RWPE2 (cell line): ENCODE measurements at regions not wholly inside any gene's neighbourhood (a gene's known extent, or its start where the extent isn't known, plus 50 kb on each side); places are given as distances from the start of the nearest gene placed in this dataset.

Source experiments
- ATAC-seq: fragments of 200-7000 bp; cut with Tn5 transposase; 3 replicates; pipeline ENCODE4 v1.9.1; 2021; ENCODE audit warnings: low read depth
- DNase-seq: peaks from one replicate; pipeline ENCODE4 v3.0.0-alpha.2; 2020; ENCODE audit warnings: low spot score
- H3K27ac ChIP-seq: fragments of 450-650 bp; 2 replicates; pipeline ENCODE4 v1.5.1; 2017; ENCODE audit warnings: mild to moderate bottlenecking; ENCODE audit not compliant: poor library complexity, severe bottlenecking
- H3K27me3 ChIP-seq: fragments of 250-450 bp; sonication (Bioruptor Pico); 2 replicates; pipeline ENCODE4 v1.5.1; 2021; ENCODE audit warnings: mild to moderate bottlenecking, moderate library complexity; ENCODE audit not compliant: insufficient read depth, poor library complexity, severe bottlenecking
- H3K36me3 ChIP-seq: fragments of 250-450 bp; sonication (Bioruptor Pico); 2 replicates; pipeline ENCODE4 v1.5.1; 2020; ENCODE audit warnings: low read depth, mild to moderate bottlenecking, moderate library complexity
- H3K4me1 ChIP-seq: fragments of 250-450 bp; sonication (Bioruptor Pico); 2 replicates; pipeline ENCODE4 v1.5.1; 2021; ENCODE audit warnings: mild to moderate bottlenecking, moderate library complexity; ENCODE audit not compliant: insufficient read depth, poor library complexity, severe bottlenecking
- H3K4me3 ChIP-seq: fragments of 250-450 bp; sonication (Bioruptor Pico); 2 replicates; pipeline ENCODE4 v1.5.1; 2021; ENCODE audit warnings: mild to moderate bottlenecking, moderate library complexity; ENCODE audit not compliant: severe bottlenecking
- H3K9me3 ChIP-seq: fragments of 250-450 bp; sonication (Bioruptor Pico); 2 replicates; pipeline ENCODE4 v1.5.1; 2021; ENCODE audit warnings: mild to moderate bottlenecking, moderate library complexity; ENCODE audit not compliant: severe bottlenecking
- TF ChIP-seq, protein P1 (sequence below): fragments of 450-650 bp; IDR thresholded peaks from one replicate; pipeline ENCODE4 v1.5.1; 2017; ENCODE audit warnings: mild to moderate bottlenecking, moderate library complexity; ENCODE audit not compliant: poor library complexity, severe bottlenecking

GRCh38 chr3:184503647-184504046 is 57.9 kb upstream of the EPHB3 start:
- Histone ChIP-seq H3K27me3 (no peaks in the 10 kb centered on the region), H3K4me1 (no peaks in the 10 kb centered on the region), H3K36me3 (no peaks in the 10 kb centered on the region), H3K4me3 (no peak overlapping the region), H3K27ac (no peak overlapping the region), H3K9me3 (peaks cover 3% of the 10 kb centered on the region)
- ATAC-seq (no peak), DNase-seq (no peak)
- TF ChIP-seq, protein P1, sequence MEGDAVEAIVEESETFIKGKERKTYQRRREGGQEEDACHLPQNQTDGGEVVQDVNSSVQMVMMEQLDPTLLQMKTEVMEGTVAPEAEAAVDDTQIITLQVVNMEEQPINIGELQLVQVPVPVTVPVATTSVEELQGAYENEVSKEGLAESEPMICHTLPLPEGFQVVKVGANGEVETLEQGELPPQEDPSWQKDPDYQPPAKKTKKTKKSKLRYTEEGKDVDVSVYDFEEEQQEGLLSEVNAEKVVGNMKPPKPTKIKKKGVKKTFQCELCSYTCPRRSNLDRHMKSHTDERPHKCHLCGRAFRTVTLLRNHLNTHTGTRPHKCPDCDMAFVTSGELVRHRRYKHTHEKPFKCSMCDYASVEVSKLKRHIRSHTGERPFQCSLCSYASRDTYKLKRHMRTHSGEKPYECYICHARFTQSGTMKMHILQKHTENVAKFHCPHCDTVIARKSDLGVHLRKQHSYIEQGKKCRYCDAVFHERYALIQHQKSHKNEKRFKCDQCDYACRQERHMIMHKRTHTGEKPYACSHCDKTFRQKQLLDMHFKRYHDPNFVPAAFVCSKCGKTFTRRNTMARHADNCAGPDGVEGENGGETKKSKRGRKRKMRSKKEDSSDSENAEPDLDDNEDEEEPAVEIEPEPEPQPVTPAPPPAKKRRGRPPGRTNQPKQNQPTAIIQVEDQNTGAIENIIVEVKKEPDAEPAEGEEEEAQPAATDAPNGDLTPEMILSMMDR: no peak

DNA sequence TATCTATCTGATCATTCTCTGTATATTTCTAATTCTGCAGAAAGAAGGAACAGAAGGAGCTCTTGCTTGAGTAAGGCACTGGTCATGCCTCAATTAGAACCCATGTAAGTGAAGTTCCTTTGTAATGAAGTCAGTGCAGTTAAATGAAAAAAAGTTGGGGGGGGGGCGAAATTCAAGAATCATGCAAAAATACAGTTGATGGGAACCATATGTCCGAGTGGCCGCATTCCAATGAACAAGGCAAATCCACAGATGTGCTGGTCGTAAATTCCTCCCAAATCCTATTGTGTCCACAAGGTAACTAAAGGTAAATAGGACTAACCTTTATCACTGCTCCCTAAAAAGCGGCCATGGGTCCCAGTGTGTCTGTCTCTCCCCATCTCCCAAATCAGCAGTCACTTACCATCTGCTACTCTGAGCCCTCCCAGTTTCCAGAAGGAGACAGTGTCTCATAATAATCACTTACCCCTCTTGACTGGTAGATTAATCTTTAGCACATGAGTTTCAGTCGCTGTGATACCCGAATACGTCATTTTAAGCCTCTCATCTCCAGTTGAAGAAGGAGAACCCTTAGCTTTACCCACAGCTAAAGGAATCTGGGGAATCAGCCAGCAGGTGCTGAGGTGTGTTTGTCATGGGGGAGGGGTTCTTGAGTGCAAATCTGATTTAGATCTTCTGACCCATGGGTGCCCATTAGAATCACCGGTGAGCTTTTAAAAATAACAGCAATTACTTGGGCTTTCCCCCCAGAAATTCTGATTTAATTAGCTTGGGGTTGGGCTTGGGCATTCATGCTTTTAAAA is 56.3 kb upstream of the EPHB3 start:
- ATAC-seq: no peak
- DNase-seq: no peak

GRCh38 chr3:184506561-184506991 is 55.0 kb upstream of the EPHB3 start:
- H3K4me3 ChIP-seq: no peak overlapping the region
- H3K36me3 ChIP-seq: no peaks in the 10 kb centered on the region
- no peak overlapping the region for H3K27ac ChIP-seq
- H3K4me1 ChIP-seq: no peaks in the 10 kb centered on the region
- ATAC-seq (peak; percentile 66), DNase-seq (no peak)
- TF ChIP-seq, protein P1: no peak
- H3K9me3 ChIP-seq: peaks cover 3% of the 10 kb centered on the region
- H3K27me3 ChIP-seq: no peaks in the 10 kb centered on the region

More for the DNA sequence above, 56.3 kb upstream of the EPHB3 start:
- no peaks in the 10 kb centered on the region for H3K27me3 ChIP-seq
- no peak overlapping the region for H3K27ac ChIP-seq
- no peak overlapping the region for H3K4me3 ChIP-seq
- no peaks in the 10 kb centered on the region for H3K36me3 ChIP-seq
- no peaks in the 10 kb centered on the region for H3K4me1 ChIP-seq
- TF ChIP-seq, protein P1: no peak
- H3K9me3 ChIP-seq: peaks cover 3% of the 10 kb centered on the region

DNA sequence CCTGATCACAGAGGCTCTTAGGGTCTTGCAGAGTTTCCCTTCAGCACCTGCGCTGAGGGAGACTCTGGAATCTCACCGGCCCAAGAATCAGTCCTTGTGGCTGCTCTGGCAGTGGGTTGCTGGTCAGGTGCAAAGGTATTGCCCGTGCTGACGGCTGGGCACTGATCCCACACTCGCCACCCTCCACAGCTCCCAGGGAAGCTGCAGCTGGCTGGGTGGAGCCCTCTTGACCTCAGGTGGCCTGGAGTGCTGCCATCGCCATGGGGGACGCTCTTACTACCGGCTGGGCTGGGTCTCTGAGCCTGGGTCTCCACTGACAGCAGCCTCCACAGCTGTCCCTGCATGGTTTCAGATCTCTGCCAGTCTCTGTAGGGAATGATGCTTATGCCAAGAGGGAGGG is 52.6 kb upstream of the EPHB3 start:
- Histone ChIP-seq H3K27me3 (peaks cover 21% of the 10 kb centered on the region), H3K9me3 (no peaks in the 10 kb centered on the region), H3K36me3 (no peaks in the 10 kb centered on the region), H3K4me1 (no peaks in the 10 kb centered on the region), H3K4me3 (no peak overlapping the region), H3K27ac (no peak overlapping the region)
- TF ChIP-seq, protein P1: no peak
- no peak for DNase-seq
- no peak for ATAC-seq

DNA sequence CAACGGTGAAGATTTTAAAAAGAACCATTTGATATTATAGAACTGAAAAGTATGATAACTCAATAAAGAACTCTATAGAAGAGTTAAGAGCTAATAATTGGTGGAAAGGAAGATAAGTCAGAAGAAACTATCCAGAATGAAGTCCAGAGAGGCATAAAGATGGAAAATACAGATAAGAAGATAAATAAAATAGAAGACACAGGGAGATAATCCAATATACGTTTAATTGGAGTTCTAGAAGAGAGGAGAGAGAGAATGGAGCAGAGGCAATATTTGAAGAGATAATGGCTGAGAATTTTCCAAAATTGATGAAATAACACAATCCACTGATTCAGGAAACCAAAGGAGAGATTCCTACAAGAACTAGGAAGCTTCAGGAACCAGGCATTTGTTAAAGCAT is 49.8 kb upstream of the EPHB3 start:
- H3K36me3 ChIP-seq: no peaks in the 10 kb centered on the region
- ATAC-seq (no peak), DNase-seq (no peak)
- H3K27ac ChIP-seq: no peak overlapping the region
- no peak overlapping the region for H3K4me3 ChIP-seq
- H3K27me3 ChIP-seq: peaks cover 26% of the 10 kb centered on the region
- TF ChIP-seq, protein P1: no peak
- no peaks in the 10 kb centered on the region for H3K9me3 ChIP-seq
- H3K4me1 ChIP-seq: no peaks in the 10 kb centered on the region
